HG03571 (cell line): ENCODE measurements at regions not wholly inside any gene's neighbourhood (a gene's known extent, or its start where the extent isn't known, plus 50 kb on each side); places are given as distances from the start of the nearest gene placed in this dataset.

ENCODE experiments used
- ATAC-seq: cut with Tn5 transposase; IDR thresholded peaks from one replicate; pipeline ENCODE4 v1.9.1; 2021; ENCODE audit not compliant: unreplicated experiment

GRCh38 chr11:18878211-18878610, 61.0 kb downstream of the MRGPRX1 start:
- no peak for ATAC-seq

- no peak for ATAC-seq
Measured at GRCh38 chr11:18865951-18866350, 73.3 kb downstream of the MRGPRX1 start.

- no peak for ATAC-seq
Measured at GRCh38 chr11:18865261-18865660, 73.7 kb upstream of the PTPN5 start.

GRCh38 chr11:18853086-18853720, 61.6 kb upstream of the PTPN5 start:
- peak; percentile 75 for ATAC-seq

- no peak for ATAC-seq
Measured at GRCh38 chr11:18849406-18849805, 57.8 kb upstream of the PTPN5 start.

GRCh38 chr11:18844753-18845367, 53.3 kb upstream of the PTPN5 start:
- ATAC-seq = no peak
